ENCODE measurements at regions not wholly inside any gene's neighbourhood (a gene's known extent, or its start where the extent isn't known, plus 50 kb on each side); places are given as distances from the start of the nearest gene placed in this dataset.

DNA sequence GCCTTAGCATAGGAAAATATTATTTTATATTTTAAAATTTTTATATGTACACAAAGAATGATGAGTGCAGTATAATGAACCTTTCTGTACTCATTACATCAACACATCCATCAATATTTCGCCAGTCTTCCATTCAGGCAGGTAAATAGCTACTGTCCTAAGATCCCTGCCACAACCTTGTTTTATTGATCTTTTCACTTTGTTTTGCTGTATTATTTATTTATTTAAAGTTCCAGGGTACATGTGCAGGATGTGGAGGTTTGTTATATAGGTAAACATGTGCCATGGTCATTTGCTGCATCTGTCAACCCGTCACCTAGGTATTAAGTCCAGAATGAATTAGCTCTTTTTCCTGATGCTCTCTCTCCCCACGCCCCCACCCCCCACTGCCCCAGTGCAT is 64.6 kb downstream of the INHBB start:
- no peak for TF ChIP-seq POLR2A (IDR thresholded peaks at IDR 0.05)
- TF ChIP-seq, protein P1, sequence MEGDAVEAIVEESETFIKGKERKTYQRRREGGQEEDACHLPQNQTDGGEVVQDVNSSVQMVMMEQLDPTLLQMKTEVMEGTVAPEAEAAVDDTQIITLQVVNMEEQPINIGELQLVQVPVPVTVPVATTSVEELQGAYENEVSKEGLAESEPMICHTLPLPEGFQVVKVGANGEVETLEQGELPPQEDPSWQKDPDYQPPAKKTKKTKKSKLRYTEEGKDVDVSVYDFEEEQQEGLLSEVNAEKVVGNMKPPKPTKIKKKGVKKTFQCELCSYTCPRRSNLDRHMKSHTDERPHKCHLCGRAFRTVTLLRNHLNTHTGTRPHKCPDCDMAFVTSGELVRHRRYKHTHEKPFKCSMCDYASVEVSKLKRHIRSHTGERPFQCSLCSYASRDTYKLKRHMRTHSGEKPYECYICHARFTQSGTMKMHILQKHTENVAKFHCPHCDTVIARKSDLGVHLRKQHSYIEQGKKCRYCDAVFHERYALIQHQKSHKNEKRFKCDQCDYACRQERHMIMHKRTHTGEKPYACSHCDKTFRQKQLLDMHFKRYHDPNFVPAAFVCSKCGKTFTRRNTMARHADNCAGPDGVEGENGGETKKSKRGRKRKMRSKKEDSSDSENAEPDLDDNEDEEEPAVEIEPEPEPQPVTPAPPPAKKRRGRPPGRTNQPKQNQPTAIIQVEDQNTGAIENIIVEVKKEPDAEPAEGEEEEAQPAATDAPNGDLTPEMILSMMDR (IDR thresholded peaks at IDR 0.05), result no peak
